Left ventricle myocardium superior (tissue), 1 donor: ENCODE measurements at regions not wholly inside any gene's neighbourhood (a gene's known extent, or its start where the extent isn't known, plus 50 kb on each side); places are given as distances from the start of the nearest gene placed in this dataset. TPM values are rescaled to one million over a fixed set of nuclear protein-coding genes. Genes with fewer than 3 reads are reported as not detected.

ENCODE experiments used
- microRNA-seq: library from miRNA; unstranded; fragments of <30 nt; microRNA quantifications from one replicate; pipeline ENCODE4 v1.2.0, GENCODE V29; 2020; ENCODE audit warnings: borderline number of aligned reads
- donor health status: DM: no; HTN: yes; CAD: no; lungs with severe emphysema.

Small RNA genes lying in the stretch of these regions (microRNA-seq; reads per million reads assigned to microRNA genes)
- not detected for gene MIR4283-1
